HG02884 (cell line): ENCODE measurements at regions not wholly inside any gene's neighbourhood (a gene's known extent, or its start where the extent isn't known, plus 50 kb on each side); places are given as distances from the start of the nearest gene placed in this dataset.

ENCODE experiments used
- ATAC-seq: cut with Tn5 transposase; IDR thresholded peaks from one replicate; pipeline ENCODE4 v1.9.1; 2021; ENCODE audit warnings: mild to moderate bottlenecking, moderate library complexity; ENCODE audit not compliant: unreplicated experiment

GRCh38 chr18:49663899-49664890 is 102.3 kb downstream of the LIPG start:
- no peak for ATAC-seq

DNA sequence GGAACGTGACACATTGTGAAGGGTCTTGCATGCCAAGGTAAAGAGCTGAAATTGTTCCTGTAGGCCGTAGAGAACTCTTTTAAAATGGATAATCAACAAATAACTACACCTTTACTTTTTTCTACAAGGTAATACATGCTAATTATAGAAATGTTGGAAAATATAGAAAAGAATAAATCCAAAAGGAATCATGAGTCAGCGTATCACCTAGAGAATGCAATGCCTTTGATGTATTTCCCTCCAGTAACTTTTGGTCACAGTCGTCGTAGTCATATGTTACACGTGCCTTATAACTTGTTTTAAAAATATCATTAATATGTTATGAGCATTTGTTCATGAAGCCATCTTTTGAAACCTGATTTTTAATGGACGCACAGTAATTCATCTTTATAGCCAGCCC is 100.6 kb downstream of the LIPG start:
- no peak for ATAC-seq

GRCh38 chr18:49658823-49659404 is 97.1 kb downstream of the LIPG start:
- no peak for ATAC-seq

DNA sequence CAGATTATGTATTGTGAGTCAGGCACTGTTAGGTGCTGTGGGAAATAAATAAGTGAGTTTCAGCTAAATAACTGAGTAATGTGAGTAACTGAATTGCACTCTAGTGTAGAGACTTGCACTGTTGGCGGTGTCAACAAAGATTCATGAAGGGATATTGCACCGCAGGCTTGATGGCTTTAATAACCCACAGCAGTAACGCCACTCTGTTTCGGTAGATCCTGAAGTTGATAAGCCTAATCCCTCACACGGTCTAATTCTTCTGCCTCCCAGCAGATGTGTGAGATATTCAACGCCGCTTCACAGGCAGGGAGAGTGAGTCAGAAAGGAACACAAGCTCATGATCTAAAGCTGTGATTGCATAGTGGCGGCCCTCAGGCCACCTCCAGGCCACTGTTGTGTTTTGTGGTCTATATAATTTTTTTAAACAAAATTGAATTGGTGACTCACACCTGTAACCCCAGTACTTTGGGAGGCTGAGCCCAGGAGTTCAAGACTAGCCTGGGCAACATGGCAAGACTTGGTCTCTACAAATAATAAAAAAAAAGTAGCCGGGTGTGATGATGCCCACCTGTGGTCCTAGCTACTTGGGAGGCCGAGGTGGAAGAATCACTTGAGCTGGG is 94.3 kb downstream of the LIPG start:
- no peak for ATAC-seq

DNA sequence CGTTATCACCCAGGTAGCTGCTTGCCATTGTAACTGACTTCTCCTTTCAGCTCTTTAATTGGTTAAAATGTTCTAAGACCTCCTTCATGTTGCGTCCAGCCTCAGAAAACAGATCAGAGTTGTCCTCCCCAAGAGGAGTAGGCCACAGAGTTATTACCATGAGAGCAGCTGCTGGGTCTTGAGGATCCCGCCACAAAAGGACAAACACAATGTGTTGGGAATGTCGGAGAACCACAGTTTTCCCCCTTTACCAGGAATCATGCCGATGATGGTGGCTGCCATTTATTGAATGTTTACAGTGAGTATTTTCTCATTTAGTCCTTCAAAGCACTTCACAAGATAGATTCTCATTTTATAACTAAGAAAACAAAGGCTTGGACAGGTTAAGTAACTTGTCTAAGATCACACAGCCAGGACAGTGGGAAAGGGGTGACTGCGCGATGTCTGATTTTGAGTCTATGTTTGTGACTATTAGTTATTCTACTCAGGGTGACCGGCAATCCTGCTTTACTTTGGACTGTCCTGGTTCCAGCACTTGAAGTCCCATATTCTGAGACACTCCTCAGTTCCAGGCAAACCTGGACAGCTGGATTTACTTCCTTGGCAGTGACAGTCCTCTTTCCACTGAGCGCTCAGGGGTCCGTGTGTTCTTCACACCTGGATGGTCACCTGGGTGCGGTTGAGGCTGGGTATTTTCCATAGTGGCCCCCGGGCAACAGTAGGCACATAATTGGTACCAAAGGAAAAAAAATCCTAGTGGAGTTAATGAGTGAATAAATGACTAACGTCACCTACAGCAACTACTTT is 93.6 kb downstream of the LIPG start:
- ATAC-seq: no peak

DNA sequence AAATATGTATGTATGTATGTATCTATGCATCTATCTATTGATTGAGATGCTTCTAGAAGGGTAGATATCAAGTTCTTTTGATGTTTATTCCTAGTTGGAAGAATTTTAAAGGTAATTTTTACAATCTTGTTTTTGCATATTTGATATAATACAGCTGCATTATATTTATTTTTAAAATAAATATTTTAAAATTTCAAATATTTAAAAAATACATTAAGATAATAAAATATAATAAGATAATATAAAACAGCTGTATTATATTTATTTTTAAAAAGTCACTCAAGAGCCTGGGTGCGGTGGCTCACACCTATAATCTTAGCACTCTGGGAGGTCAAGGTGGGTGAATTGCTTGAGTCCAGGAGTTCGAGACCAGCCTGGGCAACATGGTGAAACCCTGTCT is 92.5 kb downstream of the LIPG start:
- ATAC-seq: no peak

DNA sequence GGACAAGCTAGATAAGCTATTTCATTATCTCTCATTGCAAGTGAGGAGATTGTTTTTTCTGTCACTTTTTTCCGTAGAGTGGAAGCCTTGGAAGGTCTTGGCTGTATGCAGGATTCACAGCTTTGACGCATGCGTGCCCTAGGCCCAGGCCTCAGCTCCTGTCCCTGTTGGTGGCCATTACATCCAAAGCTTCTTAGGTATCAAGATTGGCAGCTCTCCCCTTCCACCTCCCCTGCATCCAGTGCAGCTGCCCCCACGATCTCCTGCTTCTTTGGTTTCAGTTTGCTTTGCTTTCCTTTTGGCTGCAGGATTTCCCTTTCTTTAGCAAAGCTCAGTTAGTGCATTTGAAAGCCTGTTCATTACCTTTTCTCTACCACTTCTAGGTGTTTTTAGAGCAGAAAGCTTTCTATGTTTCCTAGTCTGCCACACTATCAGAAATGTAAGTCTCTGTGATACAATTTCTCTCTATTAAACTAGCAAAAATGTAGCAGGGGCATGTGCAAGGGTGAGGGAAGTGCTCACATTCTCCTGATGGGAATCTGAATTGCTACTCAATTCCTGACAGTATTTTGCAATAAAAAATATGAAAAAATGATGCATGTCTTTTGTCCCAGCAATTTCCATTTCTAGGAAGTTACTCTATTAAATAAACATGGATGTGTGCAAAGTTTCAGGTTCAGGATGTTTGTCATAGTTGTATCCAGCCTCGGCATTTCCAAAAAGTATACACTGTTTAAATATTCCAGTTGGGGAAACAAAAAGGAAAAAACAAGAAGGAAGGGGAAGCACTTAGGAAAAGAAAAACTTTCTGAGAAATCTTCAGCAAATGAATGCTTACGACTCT is 91.2 kb downstream of the LIPG start:
- no peak for ATAC-seq

GRCh38 chr18:49651033-49651432 is 89.2 kb downstream of the LIPG start:
- ATAC-seq: no peak

GRCh38 chr18:49650426-49650891 is 88.6 kb downstream of the LIPG start:
- ATAC-seq: no peak

GRCh38 chr18:49648811-49649210 is 87.0 kb downstream of the LIPG start:
- no peak for ATAC-seq
